WERI-Rb-1 (cell line): ENCODE measurements at regions not wholly inside any gene's neighbourhood (a gene's known extent, or its start where the extent isn't known, plus 50 kb on each side); places are given as distances from the start of the nearest gene placed in this dataset.
"Not testable (repeated sequence)": the region's sequence is repeated elsewhere in the genome, so short reads cannot be mapped to it uniquely, and the experiment has no call there.

ENCODE experiments used
- DNase-seq: peaks from one replicate; pipeline ENCODE4 v3.0.0-alpha.2; 2020
- H3K27ac ChIP-seq: fragments of 250-450 bp; sonication (Bioruptor Pico); 2 replicates; pipeline ENCODE4 v1.5.1; 2020; ENCODE audit warnings: mild to moderate bottlenecking, moderate library complexity
- H3K27me3 ChIP-seq: fragments of 250-450 bp; sonication (Bioruptor Pico); 2 replicates; pipeline ENCODE4 v1.5.1; 2021; ENCODE audit warnings: mild to moderate bottlenecking, low read depth, moderate library complexity; ENCODE audit not compliant: insufficient read depth, severe bottlenecking
- H3K36me3 ChIP-seq: fragments of 250-450 bp; sonication (Bioruptor Pico); 2 replicates; pipeline ENCODE4 v1.5.1; 2020; ENCODE audit warnings: mild to moderate bottlenecking, moderate library complexity
- H3K4me3 ChIP-seq: 2 replicates; pipeline ENCODE4 v1.5.1; 2011; ENCODE audit warnings: low read depth, mild to moderate bottlenecking, control low read depth, low read length
- H3K9me3 ChIP-seq: fragments of 250-450 bp; sonication (Bioruptor Pico); 2 replicates; pipeline ENCODE4 v1.5.1; 2021; ENCODE audit warnings: mild to moderate bottlenecking, moderate library complexity; ENCODE audit not compliant: severe bottlenecking
- TF ChIP-seq, protein P1 (sequence below): IDR thresholded peaks from 2 replicates; pipeline ENCODE4 v1.5.1; 2011; ENCODE audit warnings: low read depth, mild to moderate bottlenecking, control low read depth, inconsistent platforms, low read length

DNA sequence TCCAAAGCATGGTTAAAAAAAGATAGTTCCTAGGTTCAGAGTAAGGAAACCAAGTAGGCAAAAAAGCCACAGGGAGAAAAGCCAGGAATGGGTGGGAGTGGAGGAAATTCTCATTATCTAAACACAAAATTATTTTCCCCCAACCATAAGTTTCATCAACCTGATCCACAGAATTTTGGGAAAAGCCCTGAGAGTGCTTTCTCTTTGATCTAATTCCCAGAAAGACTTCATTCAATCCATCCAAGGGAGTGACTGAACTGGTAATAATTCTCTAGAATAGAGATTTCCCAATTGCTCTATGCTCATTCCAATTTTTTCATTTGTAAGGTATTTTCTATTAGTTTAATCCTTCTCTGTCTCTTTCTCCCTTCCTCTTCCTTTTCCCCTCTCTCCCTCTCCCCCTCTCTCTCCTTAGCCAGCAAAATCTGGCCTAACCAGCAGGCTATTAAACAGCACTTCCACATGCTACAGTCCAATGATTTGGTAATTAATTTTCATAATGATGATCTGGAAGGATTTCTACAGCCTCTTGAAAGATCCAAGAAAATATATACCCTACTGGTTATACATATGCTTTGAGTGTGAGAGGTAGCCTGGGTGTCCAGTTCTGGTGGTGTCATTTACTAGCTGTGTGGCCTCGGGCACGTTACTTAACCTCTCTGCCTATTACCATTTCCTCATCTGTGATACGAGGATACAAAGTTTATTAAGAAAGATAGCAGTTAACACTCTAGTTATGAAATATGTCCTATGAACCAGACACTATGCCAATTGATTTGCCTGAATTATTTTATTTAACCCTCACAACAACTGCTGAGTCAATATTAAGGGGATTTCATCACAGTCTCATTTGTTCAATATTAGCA, 251.5 kb upstream of the RASGEF1B start:
- H3K9me3 ChIP-seq, result peaks cover 8% of the 10 kb centered on the region
- no peak for DNase-seq
- no peaks in the 10 kb centered on the region for H3K27me3 ChIP-seq
- H3K27ac ChIP-seq, result peak overlapping the region; percentile 97
- TF ChIP-seq, protein P1, sequence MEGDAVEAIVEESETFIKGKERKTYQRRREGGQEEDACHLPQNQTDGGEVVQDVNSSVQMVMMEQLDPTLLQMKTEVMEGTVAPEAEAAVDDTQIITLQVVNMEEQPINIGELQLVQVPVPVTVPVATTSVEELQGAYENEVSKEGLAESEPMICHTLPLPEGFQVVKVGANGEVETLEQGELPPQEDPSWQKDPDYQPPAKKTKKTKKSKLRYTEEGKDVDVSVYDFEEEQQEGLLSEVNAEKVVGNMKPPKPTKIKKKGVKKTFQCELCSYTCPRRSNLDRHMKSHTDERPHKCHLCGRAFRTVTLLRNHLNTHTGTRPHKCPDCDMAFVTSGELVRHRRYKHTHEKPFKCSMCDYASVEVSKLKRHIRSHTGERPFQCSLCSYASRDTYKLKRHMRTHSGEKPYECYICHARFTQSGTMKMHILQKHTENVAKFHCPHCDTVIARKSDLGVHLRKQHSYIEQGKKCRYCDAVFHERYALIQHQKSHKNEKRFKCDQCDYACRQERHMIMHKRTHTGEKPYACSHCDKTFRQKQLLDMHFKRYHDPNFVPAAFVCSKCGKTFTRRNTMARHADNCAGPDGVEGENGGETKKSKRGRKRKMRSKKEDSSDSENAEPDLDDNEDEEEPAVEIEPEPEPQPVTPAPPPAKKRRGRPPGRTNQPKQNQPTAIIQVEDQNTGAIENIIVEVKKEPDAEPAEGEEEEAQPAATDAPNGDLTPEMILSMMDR, result no peak
- no peaks in the 10 kb centered on the region for H3K36me3 ChIP-seq
- H3K4me3 ChIP-seq, result peak overlapping the region; percentile 44

DNA sequence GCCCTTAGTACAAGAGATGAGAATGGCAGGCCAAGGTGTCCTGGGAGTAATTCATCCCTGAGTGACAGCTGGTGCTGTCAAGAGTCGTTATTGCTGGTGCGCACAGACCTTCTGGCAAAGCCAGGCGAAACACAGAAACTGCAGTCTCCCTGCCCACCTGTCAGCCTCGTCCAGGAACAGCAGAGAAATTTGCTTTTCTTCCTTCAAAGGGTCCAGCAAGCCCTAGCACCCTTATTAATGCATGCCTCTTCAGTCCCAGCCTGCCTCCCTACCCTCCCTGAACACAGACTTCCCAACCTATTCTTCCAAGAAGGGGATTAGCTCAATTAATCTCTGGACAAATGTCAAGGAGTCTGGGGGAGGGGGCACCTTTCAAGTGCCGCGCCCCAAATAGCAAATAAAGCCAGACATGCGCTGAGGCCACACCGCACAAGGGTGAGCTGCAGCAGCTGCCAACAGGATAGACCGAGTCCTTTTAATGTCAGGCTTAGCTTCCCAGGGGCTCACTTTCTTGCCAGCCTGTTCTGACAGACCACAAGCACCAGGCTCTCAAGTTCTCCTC, 250.7 kb upstream of the RASGEF1B start:
- DNase-seq, result peak; percentile 97

DNA sequence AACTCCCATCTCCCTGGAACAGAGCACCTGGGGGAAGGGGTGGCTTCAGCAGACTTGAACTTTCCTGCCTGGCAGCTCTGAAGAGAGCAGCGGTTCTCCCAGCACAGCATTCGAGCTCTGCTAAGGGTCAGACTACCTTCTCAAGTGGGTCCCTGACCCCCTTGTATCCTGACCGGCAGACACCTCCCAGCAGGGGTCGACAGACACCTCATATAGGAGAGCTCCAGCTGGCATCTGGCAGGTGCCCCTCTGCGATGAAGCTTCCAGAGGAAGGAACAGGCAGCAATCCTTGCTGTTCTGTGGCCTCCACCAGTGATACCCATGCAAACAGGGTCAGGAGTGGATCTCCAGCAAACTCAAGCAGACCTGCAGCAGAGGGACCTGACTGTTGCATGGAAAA, 244.1 kb upstream of the RASGEF1B start:
- Histone ChIP-seq H3K27ac (no peak overlapping the region), H3K36me3 (no peaks in the 10 kb centered on the region), H3K9me3 (no peaks in the 10 kb centered on the region), H3K4me3 (no peak overlapping the region), H3K27me3 (no peaks in the 10 kb centered on the region)
- peak; percentile 36 for DNase-seq
- TF ChIP-seq, protein P1, result no peak

More for the DNA sequence above, 250.7 kb upstream of the RASGEF1B start:
- H3K4me3 ChIP-seq, result peak overlapping the region; percentile 44
- no peaks in the 10 kb centered on the region for H3K36me3 ChIP-seq
- no peaks in the 10 kb centered on the region for H3K27me3 ChIP-seq
- TF ChIP-seq, protein P1, result no peak
- peak overlapping the region; percentile 97 for H3K27ac ChIP-seq
- H3K9me3 ChIP-seq, result no peaks in the 10 kb centered on the region

DNA sequence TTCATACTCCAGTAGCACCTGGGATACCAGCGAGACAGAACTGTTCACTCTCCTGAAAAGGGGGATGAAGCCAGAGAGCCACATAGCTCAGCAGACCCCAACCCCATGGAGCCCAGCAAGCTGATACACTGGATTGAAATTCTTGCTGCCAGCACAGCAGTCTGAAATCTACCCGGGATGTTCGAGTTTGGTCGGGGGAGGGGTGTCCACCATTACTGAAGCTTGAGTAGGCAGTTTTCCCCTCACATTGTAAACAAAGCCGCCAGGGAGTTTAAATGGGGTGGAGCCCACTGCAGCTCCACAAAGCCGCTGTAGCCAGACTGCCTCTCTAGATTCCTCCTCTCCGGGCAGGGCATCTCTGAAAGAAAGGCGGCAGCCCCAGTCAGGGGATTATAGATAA, 243.7 kb upstream of the RASGEF1B start:
- DNase-seq, H3K36me3 ChIP-seq, H3K4me3 ChIP-seq, H3K9me3 ChIP-seq, H3K27me3 ChIP-seq, H3K27ac ChIP-seq: not testable (repeated sequence)

DNA sequence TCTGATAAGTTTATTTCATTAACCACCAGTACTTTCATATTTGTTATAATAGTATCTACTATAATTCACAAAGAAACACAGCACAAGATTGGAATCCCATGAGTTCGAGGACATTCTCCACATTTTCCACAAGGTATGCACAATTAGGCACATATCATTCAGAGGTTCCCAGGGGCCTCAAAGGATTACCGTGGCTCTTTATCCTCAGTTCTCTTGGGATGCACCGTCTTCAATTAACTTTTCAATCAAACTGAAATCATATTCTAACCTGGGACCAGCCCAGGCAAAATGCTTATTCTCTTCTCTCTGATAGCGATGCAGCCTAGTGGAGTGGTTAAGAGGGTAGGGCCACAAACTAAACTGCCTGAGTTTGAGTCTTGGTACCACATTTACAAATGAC, 242.6 kb upstream of the RASGEF1B start:
- H3K4me3 ChIP-seq, result no peak overlapping the region
- no peaks in the 10 kb centered on the region for H3K36me3 ChIP-seq
- H3K9me3 ChIP-seq, result no peaks in the 10 kb centered on the region
- peak overlapping the region; percentile 29; the same call in 1 of the 2 replicates for H3K27ac ChIP-seq
- no peaks in the 10 kb centered on the region for H3K27me3 ChIP-seq
- TF ChIP-seq, protein P1, result no peak
- no peak for DNase-seq

DNA sequence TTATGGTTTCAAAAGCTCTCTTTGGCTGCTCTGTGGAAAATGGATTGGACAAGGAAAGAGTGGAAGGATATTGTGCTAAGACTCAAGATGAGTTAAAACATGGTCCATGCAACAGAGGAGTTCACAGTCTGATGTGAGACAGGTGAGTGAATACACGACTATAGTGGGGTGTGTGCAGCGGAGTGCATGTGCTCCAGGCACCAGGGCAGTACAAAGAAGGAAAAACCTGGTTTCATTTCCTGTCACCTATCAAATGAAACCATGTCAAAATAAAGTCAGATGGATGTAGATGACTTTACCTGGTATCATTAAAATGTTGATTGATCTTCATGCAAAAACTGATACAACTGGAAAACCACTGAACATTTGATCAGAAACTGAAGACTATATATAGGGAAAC, 241.0 kb upstream of the RASGEF1B start:
- no peaks in the 10 kb centered on the region for H3K27me3 ChIP-seq
- TF ChIP-seq, protein P1, result no peak
- DNase-seq, result no peak

More for the DNA sequence above, 241.0 kb upstream of the RASGEF1B start:
- peaks cover 4% of the 10 kb centered on the region for H3K9me3 ChIP-seq
- no peak overlapping the region for H3K27ac ChIP-seq
- H3K4me3 ChIP-seq, result no peak overlapping the region
- H3K36me3 ChIP-seq, result no peaks in the 10 kb centered on the region
